Sigmoid colon (tissue), 4 donors: ENCODE measurements at regions not wholly inside any gene's neighbourhood (a gene's known extent, or its start where the extent isn't known, plus 50 kb on each side); places are given as distances from the start of the nearest gene placed in this dataset.

Experiments used
- EP300 ChIP-seq, 4 donors: sonication (generic); formaldehyde crosslinking; IDR thresholded peaks; one replicate each; pipeline ENCODE4 v1.6.1; 2017; ENCODE audit warnings: antibody characterized with exemption in 4 of 4
- POLR2A ChIP-seq, 2 donors: fragments of 450-650 bp; IDR thresholded peaks; one replicate each; pipeline ENCODE4 v1.6.1; 2016; ENCODE audit warnings: antibody characterized with exemption in 2 of 2, mild to moderate bottlenecking in 2 of 2, moderate library complexity in 2 of 2
- POLR2AphosphoS5 ChIP-seq, 4 donors: sonication (generic); formaldehyde crosslinking; IDR thresholded peaks; one replicate each; pipeline ENCODE4 v1.6.1; 2017; ENCODE audit warnings: antibody characterized with exemption in 4 of 4
- TF ChIP-seq, protein P1 (sequence below), 4 experiments: fragments of 450-650 bp in 3 of 4; fragments of 200-600 bp in 1 of 4; IDR thresholded peaks; one replicate each; pipeline ENCODE4 v1.5.1; 2016 to 2019; ENCODE audit warnings: antibody characterized with exemption in 4 of 4, mild to moderate bottlenecking in 3 of 4, moderate library complexity in 2 of 4

DNA sequence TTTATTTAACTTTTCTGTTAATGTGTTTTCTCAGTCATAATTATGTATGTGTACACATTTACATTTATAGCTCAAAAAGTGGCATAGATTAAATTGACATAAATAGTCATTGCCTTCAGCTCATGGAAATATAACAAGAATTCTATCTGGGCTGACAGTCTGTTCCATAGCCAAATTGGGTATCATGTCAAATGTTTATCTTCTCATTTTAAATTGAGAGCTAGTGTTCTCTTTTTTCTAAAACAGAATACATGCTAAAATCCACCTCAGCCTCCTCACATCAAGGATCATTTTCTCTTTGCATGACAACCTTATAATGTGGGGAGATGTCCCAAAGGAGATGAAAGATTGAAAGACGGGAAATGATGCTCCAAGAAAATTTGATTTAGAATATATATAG lies 144.1 kb upstream of the BCHE start:
- TF ChIP-seq, protein P1, sequence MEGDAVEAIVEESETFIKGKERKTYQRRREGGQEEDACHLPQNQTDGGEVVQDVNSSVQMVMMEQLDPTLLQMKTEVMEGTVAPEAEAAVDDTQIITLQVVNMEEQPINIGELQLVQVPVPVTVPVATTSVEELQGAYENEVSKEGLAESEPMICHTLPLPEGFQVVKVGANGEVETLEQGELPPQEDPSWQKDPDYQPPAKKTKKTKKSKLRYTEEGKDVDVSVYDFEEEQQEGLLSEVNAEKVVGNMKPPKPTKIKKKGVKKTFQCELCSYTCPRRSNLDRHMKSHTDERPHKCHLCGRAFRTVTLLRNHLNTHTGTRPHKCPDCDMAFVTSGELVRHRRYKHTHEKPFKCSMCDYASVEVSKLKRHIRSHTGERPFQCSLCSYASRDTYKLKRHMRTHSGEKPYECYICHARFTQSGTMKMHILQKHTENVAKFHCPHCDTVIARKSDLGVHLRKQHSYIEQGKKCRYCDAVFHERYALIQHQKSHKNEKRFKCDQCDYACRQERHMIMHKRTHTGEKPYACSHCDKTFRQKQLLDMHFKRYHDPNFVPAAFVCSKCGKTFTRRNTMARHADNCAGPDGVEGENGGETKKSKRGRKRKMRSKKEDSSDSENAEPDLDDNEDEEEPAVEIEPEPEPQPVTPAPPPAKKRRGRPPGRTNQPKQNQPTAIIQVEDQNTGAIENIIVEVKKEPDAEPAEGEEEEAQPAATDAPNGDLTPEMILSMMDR (IDR thresholded peaks at IDR 0.05) = no peak
- TF ChIP-seq POLR2A (IDR thresholded peaks at IDR 0.05) (no peak), EP300 (IDR thresholded peaks at IDR 0.05) (no peak), POLR2AphosphoS5 (IDR thresholded peaks at IDR 0.05) (no peak)
